ENCODE measurements at regions not wholly inside any gene's neighbourhood (a gene's known extent, or its start where the extent isn't known, plus 50 kb on each side); places are given as distances from the start of the nearest gene placed in this dataset.

Small RNA genes in the stretch of these regions (small RNA-seq; reads per million reads assigned to genes)
- 0 reads per million in 4 donors for gene PARP1P2
